ENCODE measurements at regions not wholly inside any gene's neighbourhood (a gene's known extent, or its start where the extent isn't known, plus 50 kb on each side); places are given as distances from the start of the nearest gene placed in this dataset.

GRCh38 chr18:78510636-78511035 is 469.0 kb upstream of the SALL3 start:
- H3K4me3 ChIP-seq (ENCODE audit: low read depth, low read length) = no peak overlapping the region
- TF ChIP-seq CTCF (IDR thresholded peaks at IDR 0.05; ENCODE audit: insufficient read depth, low read length) = no peak
- no peak for DNase-seq (ENCODE audit: low read depth)

GRCh38 chr18:78511666-78512601 is 467.7 kb upstream of the SALL3 start:
- no peak for TF ChIP-seq CTCF (IDR thresholded peaks at IDR 0.05; ENCODE audit: insufficient read depth, low read length)
- H3K4me3 ChIP-seq (ENCODE audit: low read depth, low read length) = no peak overlapping the region
- no peak for DNase-seq (ENCODE audit: low read depth)

- no peak for TF ChIP-seq CTCF (IDR thresholded peaks at IDR 0.05; ENCODE audit: insufficient read depth, low read length)
- no peak overlapping the region for H3K4me3 ChIP-seq (ENCODE audit: low read depth, low read length)
- no peak for DNase-seq (ENCODE audit: low read depth)
Measured at GRCh38 chr18:78514910-78515670, 464.5 kb upstream of the SALL3 start.

- TF ChIP-seq CTCF (IDR thresholded peaks at IDR 0.05; ENCODE audit: insufficient read depth, low read length) = no peak
- H3K4me3 ChIP-seq (ENCODE audit: low read depth, low read length) = no peak overlapping the region
- no peak for DNase-seq (ENCODE audit: low read depth)
Measured at GRCh38 chr18:78517328-78517727, 462.3 kb upstream of the SALL3 start.

GRCh38 chr18:78517973-78518372 is 461.6 kb upstream of the SALL3 start:
- no peak for DNase-seq (ENCODE audit: low read depth)

GRCh38 chr18:78518805-78519204 is 460.8 kb upstream of the SALL3 start:
- H3K4me3 ChIP-seq (ENCODE audit: low read depth, low read length) = no peak overlapping the region
- TF ChIP-seq CTCF (IDR thresholded peaks at IDR 0.05; ENCODE audit: insufficient read depth, low read length) = no peak
- no peak for DNase-seq (ENCODE audit: low read depth)

More at GRCh38 chr18:78517973-78518372, 461.6 kb upstream of the SALL3 start:
- no peak overlapping the region for H3K4me3 ChIP-seq (ENCODE audit: low read depth, low read length)
- TF ChIP-seq CTCF (IDR thresholded peaks at IDR 0.05; ENCODE audit: insufficient read depth, low read length) = no peak

Data from fibroblast of the aortic adventitia (primary cell).